ENCODE measurements at regions not wholly inside any gene's neighbourhood (a gene's known extent, or its start where the extent isn't known, plus 50 kb on each side); places are given as distances from the start of the nearest gene placed in this dataset.

- Histone ChIP-seq H4K20me1 (ENCODE audit: insufficient read depth, low read length, poor library complexity, severe bottlenecking) (no peaks in the 10 kb centered on the region), H3K9me3 (ENCODE audit: insufficient read depth, low read depth, low read length) (no peaks in the 10 kb centered on the region; the same call in 1 of the 2 replicates), H3K4me3 (ENCODE audit: low read length, poor library complexity, severe bottlenecking) (no peak overlapping the region), H3K4me2 (ENCODE audit: low read depth, low read length, poor library complexity, severe bottlenecking) (no peak overlapping the region), H3F3A (ENCODE audit: low read depth) (no peaks in the 10 kb centered on the region), H3K9me2 (replicated peaks; ENCODE audit: low read depth, low read length) (no peaks in the 10 kb centered on the region), H3K9ac (ENCODE audit: low read depth, low read length, poor library complexity, severe bottlenecking) (no peak overlapping the region), H3K27me3 (ENCODE audit: insufficient read depth, low read length, poor library complexity, severe bottlenecking) (no peaks in the 10 kb centered on the region), H2AFZ (ENCODE audit: low read length) (no peak overlapping the region), H3K4me1 (ENCODE audit: insufficient read depth, low read length, poor library complexity, severe bottlenecking) (no peaks in the 10 kb centered on the region), H3K36me3 (ENCODE audit: insufficient read depth, low read length) (no peaks in the 10 kb centered on the region), H3K79me2 (ENCODE audit: insufficient read depth, low read length) (no peaks in the 10 kb centered on the region)
- no peak for TF ChIP-seq EZH2phosphoT487 (IDR thresholded peaks at IDR 0.05; ENCODE audit: borderline replicate concordance)
- no peak for TF ChIP-seq CTCF (conservative IDR thresholded peaks at IDR 0.05; ENCODE audit: low read length)
These were observed 352.0 kb upstream of the TMTC1 start for GRCh38 chr12:30135776-30136175.

GRCh38 chr12:30134229-30134628 is 350.5 kb upstream of the TMTC1 start:
- Histone ChIP-seq H3K79me2 (ENCODE audit: insufficient read depth, low read length) (no peaks in the 10 kb centered on the region), H3K36me3 (ENCODE audit: insufficient read depth, low read length) (no peaks in the 10 kb centered on the region), H3K27me3 (ENCODE audit: insufficient read depth, low read length, poor library complexity, severe bottlenecking) (no peaks in the 10 kb centered on the region), H3F3A (ENCODE audit: low read depth) (no peaks in the 10 kb centered on the region), H3K4me3 (ENCODE audit: low read length, poor library complexity, severe bottlenecking) (no peak overlapping the region), H2AFZ (ENCODE audit: low read length) (no peak overlapping the region), H3K9ac (ENCODE audit: low read depth, low read length, poor library complexity, severe bottlenecking) (no peak overlapping the region), H3K4me1 (ENCODE audit: insufficient read depth, low read length, poor library complexity, severe bottlenecking) (no peaks in the 10 kb centered on the region), H4K20me1 (ENCODE audit: insufficient read depth, low read length, poor library complexity, severe bottlenecking) (no peaks in the 10 kb centered on the region), H3K9me3 (ENCODE audit: insufficient read depth, low read depth, low read length) (no peaks in the 10 kb centered on the region; the same call in 1 of the 2 replicates), H3K4me2 (ENCODE audit: low read depth, low read length, poor library complexity, severe bottlenecking) (no peak overlapping the region), H3K9me2 (replicated peaks; ENCODE audit: low read depth, low read length) (no peaks in the 10 kb centered on the region)
- no peak for TF ChIP-seq CTCF (conservative IDR thresholded peaks at IDR 0.05; ENCODE audit: low read length)
- TF ChIP-seq EZH2phosphoT487 (IDR thresholded peaks at IDR 0.05; ENCODE audit: borderline replicate concordance): no peak

GRCh38 chr12:30126944-30127343 is 343.2 kb upstream of the TMTC1 start:
- no peaks in the 10 kb centered on the region for H3F3A ChIP-seq (ENCODE audit: low read depth)
- no peaks in the 10 kb centered on the region for H3K36me3 ChIP-seq (ENCODE audit: insufficient read depth, low read length)
- H3K4me2 ChIP-seq (ENCODE audit: low read depth, low read length, poor library complexity, severe bottlenecking): no peak overlapping the region
- H4K20me1 ChIP-seq (ENCODE audit: insufficient read depth, low read length, poor library complexity, severe bottlenecking): no peaks in the 10 kb centered on the region
- no peaks in the 10 kb centered on the region for H3K4me1 ChIP-seq (ENCODE audit: insufficient read depth, low read length, poor library complexity, severe bottlenecking)
- H3K27me3 ChIP-seq (ENCODE audit: insufficient read depth, low read length, poor library complexity, severe bottlenecking): no peaks in the 10 kb centered on the region
- no peak overlapping the region for H3K9ac ChIP-seq (ENCODE audit: low read depth, low read length, poor library complexity, severe bottlenecking)
- no peaks in the 10 kb centered on the region for H3K9me2 ChIP-seq (replicated peaks; ENCODE audit: low read depth, low read length)
- no peaks in the 10 kb centered on the region; the same call in 1 of the 2 replicates for H3K9me3 ChIP-seq (ENCODE audit: insufficient read depth, low read depth, low read length)
- TF ChIP-seq EZH2phosphoT487 (IDR thresholded peaks at IDR 0.05; ENCODE audit: borderline replicate concordance) (no peak), CTCF (conservative IDR thresholded peaks at IDR 0.05; ENCODE audit: low read length) (no peak)
- no peak overlapping the region for H2AFZ ChIP-seq (ENCODE audit: low read length)
- no peaks in the 10 kb centered on the region for H3K79me2 ChIP-seq (ENCODE audit: insufficient read depth, low read length)
- no peak overlapping the region for H3K4me3 ChIP-seq (ENCODE audit: low read length, poor library complexity, severe bottlenecking)

Measured in Loucy (cell line).